CD14-positive monocyte (primary cell): ENCODE measurements at regions not wholly inside any gene's neighbourhood (a gene's known extent, or its start where the extent isn't known, plus 50 kb on each side); places are given as distances from the start of the nearest gene placed in this dataset.

Experiments
- DNase-seq, 3 donors: peaks; one replicate each; pipeline ENCODE4 v3.0.0-alpha.2; 2011 to 2022
- H2AFZ ChIP-seq: 2 replicates; pipeline ENCODE4 v1.6.0; 2012; ENCODE audit warnings: mild to moderate bottlenecking, low read depth, low read length, inconsistent platforms; ENCODE audit not compliant: insufficient read depth, poor library complexity, severe bottlenecking
- H3K27ac ChIP-seq, 2 donors: 1 replicate in 1 of 2; 2 replicates in 1 of 2; pipeline ENCODE4 v1.5.1; 2012 to 2013; ENCODE audit warnings: low read length in 2 of 2, control low read depth in 1 of 2, inconsistent platforms in 1 of 2, low read depth in 1 of 2, mild to moderate bottlenecking in 1 of 2
- H3K27me3 ChIP-seq, 2 donors: one replicate each; pipeline versions ENCODE4 v1.6.0 to v1.6.1; 2011 to 2013; ENCODE audit warnings: low read length in 2 of 2; ENCODE audit not compliant: control insufficient read depth in 2 of 2, insufficient read depth in 2 of 2
- H3K36me3 ChIP-seq, 2 donors: replicated peaks in 1 of 2; 1 replicate in 1 of 2; 2 replicates in 1 of 2; pipeline versions ENCODE4 v1.5.1 to v1.6.1; 2012 to 2013; ENCODE audit warnings: low read length in 2 of 2, control low read depth in 1 of 2, inconsistent platforms in 1 of 2, mild to moderate bottlenecking in 1 of 2; ENCODE audit not compliant: insufficient read depth in 2 of 2, control insufficient read depth in 1 of 2
- H3K4me1 ChIP-seq, 2 donors: 1 replicate in 1 of 2; 2 replicates in 1 of 2; pipeline versions ENCODE4 v1.5.1 to v1.6.1; 2012 to 2013; ENCODE audit warnings: low read length in 2 of 2, control low read depth in 1 of 2, inconsistent platforms in 1 of 2, mild to moderate bottlenecking in 1 of 2, moderate library complexity in 1 of 2; ENCODE audit not compliant: insufficient read depth in 2 of 2, control insufficient read depth in 1 of 2
- H3K4me2 ChIP-seq: replicated peaks from 2 replicates; pipeline ENCODE3; 2012; ENCODE audit warnings: low read length, moderate library complexity, mild to moderate bottlenecking; ENCODE audit not compliant: poor library complexity, severe bottlenecking; ENCODE audit errors: extremely low read depth
- H3K4me3 ChIP-seq, 3 experiments: fragments of 200-600 bp in 1 of 3; sonication (generic) in 1 of 3; replicated peaks in 1 of 3; 1 replicate in 2 of 3; 2 replicates in 1 of 3; pipeline ENCODE4 v1.5.1; 2011 to 2013; ENCODE audit warnings: low read length in 3 of 3, mild to moderate bottlenecking in 3 of 3, control low read depth in 2 of 3, low read depth in 2 of 3, inconsistent platforms in 1 of 3, moderate library complexity in 1 of 3
- H3K79me2 ChIP-seq: 2 replicates; pipeline ENCODE4 v1.6.0; 2012; ENCODE audit warnings: mild to moderate bottlenecking, control low read depth, inconsistent platforms, low read length, moderate library complexity; ENCODE audit not compliant: insufficient read depth
- H3K9ac ChIP-seq: 2 replicates; pipeline ENCODE4 v1.6.0; 2017; ENCODE audit warnings: low read length, mild to moderate bottlenecking; ENCODE audit not compliant: insufficient read depth, poor library complexity, severe bottlenecking
- H3K9me3 ChIP-seq, 2 donors: replicated peaks in 1 of 2; 1 replicate in 1 of 2; 2 replicates in 1 of 2; pipeline versions ENCODE4 v1.5.1 to v1.6.1; 2012 to 2013; ENCODE audit warnings: low read length in 2 of 2, control low read depth in 1 of 2; ENCODE audit not compliant: control insufficient read depth in 1 of 2, insufficient read depth in 1 of 2
- H4K20me1 ChIP-seq: 2 replicates; pipeline ENCODE4 v1.6.0; 2012; ENCODE audit warnings: mild to moderate bottlenecking, low read length, control low read depth, moderate library complexity; ENCODE audit not compliant: insufficient read depth
- H3K27ac Mint-ChIP-seq, 7 donors: one replicate each; pipeline ENCODE4 v1.8.0; 2020; ENCODE audit warnings: mild to moderate bottlenecking in 7 of 7, mixed read lengths in 7 of 7, moderate library complexity in 6 of 7, inconsistent platforms in 2 of 7
- H3K27me3 Mint-ChIP-seq, 3 donors: one replicate each; pipeline ENCODE4 v1.8.0; 2021 to 2022; ENCODE audit warnings: low read depth in 3 of 3, mild to moderate bottlenecking in 3 of 3, mixed read lengths in 3 of 3, moderate library complexity in 3 of 3, inconsistent platforms in 1 of 3
- H3K36me3 Mint-ChIP-seq, 2 donors: one replicate each; pipeline ENCODE4 v1.8.0; 2020; ENCODE audit warnings: mixed read lengths in 2 of 2, inconsistent platforms in 1 of 2, mild to moderate bottlenecking in 1 of 2
- H3K4me1 Mint-ChIP-seq: one replicate; pipeline ENCODE4 v1.8.0; 2020; ENCODE audit warnings: mild to moderate bottlenecking, mixed read lengths
- H3K4me3 Mint-ChIP-seq, 2 donors: one replicate each; pipeline ENCODE4 v1.8.0; 2020; ENCODE audit warnings: mild to moderate bottlenecking in 2 of 2, mixed read lengths in 2 of 2, moderate library complexity in 1 of 2
- H3K9me3 Mint-ChIP-seq, 7 donors: one replicate each; pipeline ENCODE4 v1.8.0; 2020 to 2022; ENCODE audit warnings: mixed read lengths in 7 of 7, mild to moderate bottlenecking in 6 of 7, moderate library complexity in 6 of 7, inconsistent platforms in 2 of 7
- CTCF ChIP-seq: fragments of 200-600 bp; IDR thresholded peaks from one replicate; pipeline ENCODE4 v1.8.0; 2022; ENCODE audit warnings: antibody characterized with exemption, mild to moderate bottlenecking
- WGBS: methylation state at CpG from one replicate; pipeline ENCODE4 v1.1.5; 2013; ENCODE audit warnings: missing lambda C conversion rate; ENCODE audit not compliant: insufficient coverage; 5-methylcytosine and 5-hydroxymethylcytosine counted together
- intact Hi-C, 2 donors: fragments of 100-400 bp; cut with micrococcal nuclease; formaldehyde crosslinking; loops; one replicate each; pipeline versions ENCODE4 v1.15.0 to v1.15.1; 2023

GRCh38 chr11:114864896-114865295 lies 186.6 kb downstream of the NXPE2 start:
- H3K4me3 ChIP-seq, result no peak overlapping the region
- H3K79me2 ChIP-seq, result no peaks in the 10 kb centered on the region
- Mint-ChIP-seq H3K27me3 (peaks cover 0 to 3% (median 0%) of the 10 kb centered on the region in 3 donors), H3K9me3 (peaks cover 0 to 5% (median 1%) of the 10 kb centered on the region in 7 donors), H3K27ac (no peak overlapping the region), H3K36me3 (no peaks in the 10 kb centered on the region), H3K4me3 (no peak overlapping the region), H3K4me1 (no peaks in the 10 kb centered on the region)
- no peak overlapping the region for H2AFZ ChIP-seq
- no peak for TF ChIP-seq CTCF
- no peak overlapping the region for H3K9ac ChIP-seq
- no peaks in the 10 kb centered on the region for H3K4me1 ChIP-seq
- H3K27ac ChIP-seq, result no peak overlapping the region
- H4K20me1 ChIP-seq, result no peaks in the 10 kb centered on the region
- no peaks in the 10 kb centered on the region for H3K36me3 ChIP-seq
- H3K27me3 ChIP-seq, result no peaks in the 10 kb centered on the region
- no CpG with 5 or more reads among the region's 2 CpGs for WGBS
- no peak for DNase-seq
- H3K9me3 ChIP-seq, result no peaks in the 10 kb centered on the region
- no peak overlapping the region for H3K4me2 ChIP-seq
- intact Hi-C loops, result no loop called here

DNA sequence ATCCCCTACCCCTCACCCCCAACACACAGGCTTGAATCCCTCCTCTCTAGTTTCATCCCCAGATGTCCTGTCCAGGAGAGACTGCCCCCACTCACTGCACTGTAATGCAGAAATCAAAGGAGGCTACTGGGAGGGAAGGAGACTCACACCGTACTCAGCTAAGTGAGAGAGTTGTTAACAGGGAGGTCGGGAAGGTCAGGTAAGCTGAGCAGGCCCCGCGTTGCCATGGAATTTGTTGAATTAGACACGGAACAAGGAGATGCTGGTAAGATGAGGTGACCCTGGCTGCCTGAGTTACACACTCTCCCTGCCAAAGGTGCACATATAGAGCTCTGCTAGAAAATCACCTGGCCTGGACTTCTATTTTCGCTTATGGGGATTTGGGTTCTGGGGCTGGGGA lies 197.9 kb downstream of the NXPE2 start:
- H3K9me3 Mint-ChIP-seq, result peaks cover 0 to 2% (median 0%) of the 10 kb centered on the region in 7 donors
- H3K36me3 ChIP-seq, result no peaks in the 10 kb centered on the region
- no peaks in the 10 kb centered on the region for H3K4me1 ChIP-seq
- H3K4me1 Mint-ChIP-seq, result no peaks in the 10 kb centered on the region
- H3K79me2 ChIP-seq, result no peaks in the 10 kb centered on the region
- H3K4me3 Mint-ChIP-seq, result no peak overlapping the region
- H3K27me3 ChIP-seq, result no peaks in the 10 kb centered on the region
- H4K20me1 ChIP-seq, result no peaks in the 10 kb centered on the region
- no peak overlapping the region for H3K9ac ChIP-seq
- no peak overlapping the region for H2AFZ ChIP-seq
- H3K27ac Mint-ChIP-seq, result no peak overlapping the region
- no peak overlapping the region for H3K4me3 ChIP-seq
- no peaks in the 10 kb centered on the region for H3K9me3 ChIP-seq
- no peak for DNase-seq
- H3K4me2 ChIP-seq, result no peak overlapping the region
- 82% methylated on average over 3 of the region's 6 CpGs for WGBS
- no peak for TF ChIP-seq CTCF
- H3K36me3 Mint-ChIP-seq, result no peaks in the 10 kb centered on the region
- intact Hi-C loops, result no loop called here
- peaks cover 0 to 2% (median 0%) of the 10 kb centered on the region in 3 donors for H3K27me3 Mint-ChIP-seq
- H3K27ac ChIP-seq, result no peak overlapping the region
